Subcutaneous abdominal adipose tissue (tissue), 5 donors: ENCODE measurements at regions not wholly inside any gene's neighbourhood (a gene's known extent, or its start where the extent isn't known, plus 50 kb on each side); places are given as distances from the start of the nearest gene placed in this dataset.

ENCODE experiments used
- H3K27ac ChIP-seq: one replicate; pipeline ENCODE4 v1.7.0; 2013; ENCODE audit warnings: low read depth, mild to moderate bottlenecking, inconsistent platforms, low read length, moderate library complexity
- H3K27me3 ChIP-seq, 5 donors: one replicate each; pipeline ENCODE4 v1.7.0; 2013; ENCODE audit warnings: low read length in 5 of 5, inconsistent platforms in 1 of 5; ENCODE audit not compliant: control insufficient read depth in 5 of 5, insufficient read depth in 4 of 5
- H3K36me3 ChIP-seq, 5 donors: one replicate each; pipeline ENCODE4 v1.7.0; 2013; ENCODE audit warnings: low read length in 5 of 5; ENCODE audit not compliant: control insufficient read depth in 5 of 5, insufficient read depth in 5 of 5
- H3K4me1 ChIP-seq, 5 donors: one replicate each; pipeline ENCODE4 v1.7.0; 2013; ENCODE audit warnings: low read length in 5 of 5, mild to moderate bottlenecking in 3 of 5, moderate library complexity in 1 of 5; ENCODE audit not compliant: control insufficient read depth in 5 of 5, insufficient read depth in 5 of 5
- H3K4me3 ChIP-seq, 5 donors: one replicate each; pipeline ENCODE4 v1.7.0; 2013; ENCODE audit warnings: low read length in 5 of 5, low read depth in 1 of 5
- H3K9ac ChIP-seq, 5 donors: one replicate each; pipeline ENCODE4 v1.7.0; 2013; ENCODE audit warnings: low read length in 5 of 5, mild to moderate bottlenecking in 4 of 5, moderate library complexity in 3 of 5
- H3K9me3 ChIP-seq, 5 donors: one replicate each; pipeline ENCODE4 v1.7.0; 2013; ENCODE audit warnings: low read length in 5 of 5; ENCODE audit not compliant: control insufficient read depth in 5 of 5
- donor health status: healthy.
- donor health status: healthy.
- donor health status: healthy.
- donor health status: healthy.
- donor health status: healthy.

DNA sequence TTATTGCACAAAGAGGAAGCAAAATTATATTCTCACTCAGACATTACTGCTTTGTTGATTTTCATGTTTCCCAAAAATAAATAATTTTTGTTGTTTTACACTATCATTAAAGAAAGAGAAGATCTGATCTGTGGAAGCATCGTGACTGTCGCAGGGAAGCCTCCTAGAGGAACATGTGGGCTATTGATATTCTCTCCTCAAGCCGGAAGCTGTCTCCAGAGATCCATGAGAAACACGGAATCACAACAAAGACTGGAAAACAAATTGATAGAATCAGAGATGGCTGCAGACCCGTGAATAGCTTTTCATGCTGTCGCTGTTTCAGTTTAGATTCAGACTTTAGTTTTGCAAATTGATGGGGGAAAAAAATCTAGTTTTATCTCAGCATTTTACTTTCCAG lies 235.2 kb upstream of the TMPO start:
- no peaks in the 10 kb centered on the region for H3K27me3 ChIP-seq
- no peaks in the 10 kb centered on the region for H3K9me3 ChIP-seq
- no peaks in the 10 kb centered on the region for H3K4me1 ChIP-seq
- H3K4me3 ChIP-seq, result no peak overlapping the region
- no peak overlapping the region for H3K27ac ChIP-seq
- no peaks in the 10 kb centered on the region for H3K36me3 ChIP-seq
- H3K9ac ChIP-seq, result no peak overlapping the region

DNA sequence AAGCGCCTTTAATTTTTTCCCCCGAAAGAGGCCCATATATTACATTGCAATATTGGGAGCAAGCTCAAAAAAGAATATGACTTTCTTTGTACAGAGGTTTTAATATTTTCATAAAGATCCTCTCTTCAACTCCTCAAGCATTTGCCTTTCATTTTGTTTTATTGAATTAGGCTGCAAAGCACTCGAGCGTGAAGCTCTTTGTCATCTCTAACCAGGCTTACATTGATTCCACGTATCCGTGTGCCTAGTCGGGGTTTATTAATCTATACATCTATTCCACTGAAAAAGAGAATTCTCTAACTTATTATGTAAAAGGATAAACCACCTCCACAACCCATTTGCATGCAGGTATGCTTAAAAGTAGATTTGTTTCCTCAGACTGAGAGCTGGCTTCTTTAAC lies 234.8 kb upstream of the TMPO start:
- Histone ChIP-seq H3K9ac (no peak overlapping the region), H3K4me3 (no peak overlapping the region), H3K36me3 (no peaks in the 10 kb centered on the region), H3K4me1 (no peaks in the 10 kb centered on the region), H3K27ac (no peak overlapping the region), H3K9me3 (no peaks in the 10 kb centered on the region), H3K27me3 (no peaks in the 10 kb centered on the region)

DNA sequence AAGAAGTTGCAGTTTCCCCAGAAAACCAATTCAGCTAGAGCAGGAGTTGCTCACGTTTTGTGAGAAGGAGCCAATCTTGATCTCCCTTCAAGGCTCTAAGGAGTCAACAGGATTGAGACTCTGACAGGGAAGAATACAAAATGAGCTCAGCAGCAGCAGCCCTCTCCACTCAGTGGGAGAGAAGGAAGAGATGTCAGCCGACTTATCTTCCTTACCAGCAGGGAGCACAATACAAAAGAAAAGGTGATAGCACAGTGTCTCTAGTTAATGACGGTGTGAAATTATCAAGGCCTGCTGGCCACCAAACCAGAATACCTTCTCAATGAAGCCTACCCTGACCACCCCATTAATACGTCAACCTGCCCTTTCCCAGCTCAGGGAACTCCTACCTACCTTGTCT lies 223.6 kb upstream of the TMPO start:
- Histone ChIP-seq H3K4me1 (no peaks in the 10 kb centered on the region), H3K36me3 (no peaks in the 10 kb centered on the region), H3K9ac (no peak overlapping the region), H3K27ac (no peak overlapping the region), H3K4me3 (no peak overlapping the region), H3K27me3 (no peaks in the 10 kb centered on the region), H3K9me3 (peaks cover 0 to 1% (median 0%) of the 10 kb centered on the region in 5 donors)

DNA sequence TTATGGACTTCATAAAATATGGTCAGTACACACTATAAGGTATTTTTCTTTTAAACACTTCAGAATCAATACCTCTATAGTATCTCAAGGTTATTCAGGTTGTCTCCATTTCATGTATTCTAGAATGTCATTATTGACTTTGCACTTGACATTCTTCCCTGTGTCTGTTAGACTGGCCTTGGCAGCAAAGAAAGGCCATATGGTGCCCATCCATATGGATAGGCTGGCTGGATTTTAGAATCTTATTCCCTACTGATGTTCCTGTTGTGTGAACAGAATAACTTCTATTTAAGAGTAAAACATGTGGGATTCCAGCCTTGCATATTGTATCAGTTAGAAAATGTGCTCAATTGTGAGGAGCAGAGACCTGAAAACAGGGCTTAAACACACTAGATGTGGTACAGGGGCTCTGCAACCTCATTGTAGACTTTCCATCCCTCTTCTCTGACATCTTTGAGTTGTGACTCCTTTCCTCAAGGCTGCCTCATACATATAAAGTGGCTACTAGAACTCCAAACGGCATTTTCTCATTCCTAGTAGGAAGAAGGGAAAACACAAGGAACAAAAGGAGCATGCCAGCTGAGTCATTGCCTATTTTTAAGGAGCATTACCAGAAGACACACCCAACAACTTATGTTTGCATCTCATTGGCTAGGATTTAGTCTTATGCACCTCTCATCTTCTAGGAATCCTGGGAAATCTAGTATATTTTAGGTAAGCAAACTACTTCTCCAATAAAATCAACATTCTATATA lies 221.2 kb upstream of the TMPO start:
- Histone ChIP-seq H3K4me1 (no peaks in the 10 kb centered on the region), H3K9me3 (peaks cover 0 to 2% (median 0%) of the 10 kb centered on the region in 5 donors), H3K27ac (no peak overlapping the region), H3K9ac (no peak overlapping the region), H3K4me3 (no peak overlapping the region), H3K27me3 (no peaks in the 10 kb centered on the region), H3K36me3 (no peaks in the 10 kb centered on the region)

DNA sequence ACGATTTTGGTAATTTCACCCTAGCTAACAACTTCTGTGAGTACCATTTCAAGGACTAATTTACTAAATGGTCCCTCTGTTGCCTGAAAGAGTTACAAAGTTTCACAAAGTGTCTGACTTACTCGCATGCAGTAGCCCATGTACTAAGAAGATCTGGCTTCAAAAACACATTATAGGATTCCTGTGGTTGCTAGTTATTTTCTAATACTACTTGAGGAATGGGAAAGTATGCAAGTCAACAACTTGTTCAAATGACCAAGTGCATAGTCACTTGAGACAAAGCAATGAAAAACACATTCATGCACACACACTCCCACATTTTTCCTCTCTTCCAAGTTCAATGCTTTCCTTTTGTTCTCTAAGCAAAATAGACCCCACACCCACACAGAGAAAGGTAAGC lies 219.7 kb upstream of the TMPO start:
- Histone ChIP-seq H3K9ac (no peak overlapping the region), H3K27me3 (no peaks in the 10 kb centered on the region), H3K4me3 (no peak overlapping the region), H3K4me1 (no peaks in the 10 kb centered on the region), H3K27ac (no peak overlapping the region), H3K9me3 (peaks cover 0 to 2% (median 0%) of the 10 kb centered on the region in 5 donors), H3K36me3 (no peaks in the 10 kb centered on the region)

DNA sequence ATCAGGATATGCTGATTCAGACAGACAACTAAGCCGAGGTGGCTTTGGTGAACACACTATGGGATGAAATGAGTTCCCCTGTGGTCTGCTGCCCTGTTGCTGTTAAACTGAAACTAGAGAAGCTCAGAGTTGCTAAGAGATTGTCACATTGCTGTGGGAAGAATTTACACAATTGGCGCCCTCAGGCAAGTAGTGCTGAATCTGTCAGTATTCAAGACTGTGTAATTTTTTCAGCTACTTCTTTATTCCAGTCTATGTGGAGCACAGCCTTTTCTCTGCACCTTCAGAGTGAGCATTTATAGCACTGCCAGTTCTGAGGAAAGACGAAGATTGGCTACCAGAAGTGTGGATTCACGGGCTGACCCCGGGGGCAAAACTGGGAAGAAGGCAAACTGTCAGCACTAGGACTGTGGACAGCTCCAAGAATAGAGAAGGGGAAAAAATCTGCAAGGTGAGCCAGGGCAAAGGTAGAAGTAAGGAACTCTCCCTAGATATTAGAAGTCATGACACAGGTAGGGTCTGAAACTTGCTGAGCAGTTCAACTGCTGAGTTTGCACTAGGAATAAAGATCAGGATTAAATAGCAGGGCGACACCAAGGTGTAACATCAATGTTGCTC lies 218.8 kb upstream of the TMPO start:
- Histone ChIP-seq H3K4me1 (no peaks in the 10 kb centered on the region), H3K4me3 (no peak overlapping the region), H3K9ac (no peak overlapping the region), H3K36me3 (no peaks in the 10 kb centered on the region), H3K9me3 (peaks cover 0 to 2% (median 0%) of the 10 kb centered on the region in 5 donors), H3K27me3 (no peaks in the 10 kb centered on the region), H3K27ac (no peak overlapping the region)

DNA sequence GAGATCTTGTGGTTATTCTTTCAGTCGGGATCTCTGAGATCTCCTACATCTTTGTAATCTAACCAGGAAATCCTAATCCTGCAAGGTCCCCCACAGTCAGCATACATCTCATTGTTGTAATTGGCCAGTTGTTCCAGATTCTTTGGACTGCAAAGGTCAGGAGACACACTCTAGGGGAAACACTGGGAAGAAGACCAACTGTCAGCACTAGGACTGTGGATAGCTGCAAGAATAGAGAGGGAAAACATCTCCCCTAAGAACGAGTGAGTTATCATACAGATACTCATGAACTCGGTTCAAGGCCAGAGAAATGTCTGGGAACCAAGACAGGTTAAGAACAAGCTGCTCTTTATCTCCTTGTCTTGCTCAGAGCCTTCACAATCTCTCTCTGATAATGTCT lies 217.9 kb upstream of the TMPO start:
- no peaks in the 10 kb centered on the region for H3K4me1 ChIP-seq
- no peaks in the 10 kb centered on the region for H3K36me3 ChIP-seq
- no peak overlapping the region for H3K9ac ChIP-seq
- H3K4me3 ChIP-seq, result no peak overlapping the region
- no peak overlapping the region for H3K27ac ChIP-seq
- H3K9me3 ChIP-seq, result peaks cover 0 to 2% (median 0%) of the 10 kb centered on the region in 5 donors
- no peaks in the 10 kb centered on the region for H3K27me3 ChIP-seq

DNA sequence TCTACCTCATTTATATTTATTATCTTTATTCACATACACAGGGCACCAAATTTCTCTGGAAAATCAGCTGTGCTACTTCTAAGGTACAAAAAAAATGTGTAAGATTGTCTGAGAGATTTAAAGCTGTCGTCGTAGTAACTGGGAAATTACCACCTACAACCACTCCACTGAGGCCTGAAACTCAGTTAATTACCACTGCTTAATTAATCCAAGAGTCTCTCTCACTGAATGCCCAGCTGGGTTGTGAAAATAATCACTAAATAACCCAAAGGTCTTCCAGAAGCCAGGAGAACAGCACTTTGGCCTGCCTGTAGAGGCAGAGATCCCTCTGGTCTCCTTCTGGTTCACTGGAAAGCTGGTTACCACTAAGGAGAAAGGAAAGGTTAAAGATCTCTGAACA lies 207.2 kb upstream of the TMPO start:
- no peak overlapping the region for H3K9ac ChIP-seq
- H3K4me1 ChIP-seq, result no peaks in the 10 kb centered on the region
- H3K4me3 ChIP-seq, result no peak overlapping the region
- H3K36me3 ChIP-seq, result no peaks in the 10 kb centered on the region
- H3K9me3 ChIP-seq, result no peaks in the 10 kb centered on the region
- no peaks in the 10 kb centered on the region for H3K27me3 ChIP-seq
- H3K27ac ChIP-seq, result no peak overlapping the region

DNA sequence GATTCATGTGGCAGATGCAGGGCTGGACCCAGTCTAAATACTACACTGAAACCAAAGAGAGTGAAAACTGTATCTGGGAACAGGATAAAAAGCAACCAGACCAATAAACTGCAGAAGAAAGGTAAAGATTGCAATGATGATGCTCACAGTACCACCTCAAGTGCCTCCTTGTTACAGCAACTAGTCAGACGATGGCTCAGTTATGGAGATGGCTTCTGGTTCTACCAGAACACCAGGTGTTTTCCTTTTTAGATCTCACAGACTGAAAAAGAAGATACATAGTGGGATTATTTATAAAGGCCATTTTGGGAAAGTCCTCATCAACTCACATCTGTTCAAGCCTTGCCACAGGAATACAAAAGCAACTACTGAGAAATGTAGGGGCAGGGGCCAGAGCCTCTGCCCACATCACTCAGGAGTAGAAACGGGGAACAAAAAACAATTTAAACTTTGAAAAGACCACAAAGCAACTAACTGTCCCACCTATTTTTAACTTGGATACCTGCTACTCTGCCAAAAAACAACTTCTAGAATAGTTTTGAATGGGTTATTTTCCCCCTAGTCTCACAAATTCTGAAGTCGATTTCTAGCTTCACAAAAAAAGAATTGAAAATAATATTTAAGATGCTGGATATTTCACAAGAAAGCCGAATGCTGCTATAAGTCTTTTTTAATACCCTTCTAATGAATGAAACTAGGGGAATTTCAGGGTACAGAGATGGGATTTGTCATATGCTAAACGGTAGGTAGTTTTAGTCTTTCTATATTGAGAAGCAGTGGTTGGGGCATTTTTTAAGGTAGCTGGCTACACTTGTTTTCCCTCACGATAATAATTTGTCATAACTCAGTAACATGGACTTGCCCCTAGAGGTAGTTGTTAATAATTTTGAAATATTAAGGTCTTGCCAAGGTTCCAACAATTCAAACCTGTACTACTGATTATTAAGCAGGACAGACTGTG lies 197.2 kb upstream of the TMPO start:
- no peaks in the 10 kb centered on the region for H3K9me3 ChIP-seq
- no peaks in the 10 kb centered on the region for H3K4me1 ChIP-seq
- H3K27me3 ChIP-seq, result no peaks in the 10 kb centered on the region
- no peaks in the 10 kb centered on the region for H3K36me3 ChIP-seq
- H3K4me3 ChIP-seq, result no peak overlapping the region
- H3K27ac ChIP-seq, result no peak overlapping the region
- no peak overlapping the region for H3K9ac ChIP-seq
